ENCODE measurements at regions not wholly inside any gene's neighbourhood (a gene's known extent, or its start where the extent isn't known, plus 50 kb on each side); places are given as distances from the start of the nearest gene placed in this dataset.
"Not testable (repeated sequence)": the region's sequence is repeated elsewhere in the genome, so short reads cannot be mapped to it uniquely, and the experiment has no call there.

DNA sequence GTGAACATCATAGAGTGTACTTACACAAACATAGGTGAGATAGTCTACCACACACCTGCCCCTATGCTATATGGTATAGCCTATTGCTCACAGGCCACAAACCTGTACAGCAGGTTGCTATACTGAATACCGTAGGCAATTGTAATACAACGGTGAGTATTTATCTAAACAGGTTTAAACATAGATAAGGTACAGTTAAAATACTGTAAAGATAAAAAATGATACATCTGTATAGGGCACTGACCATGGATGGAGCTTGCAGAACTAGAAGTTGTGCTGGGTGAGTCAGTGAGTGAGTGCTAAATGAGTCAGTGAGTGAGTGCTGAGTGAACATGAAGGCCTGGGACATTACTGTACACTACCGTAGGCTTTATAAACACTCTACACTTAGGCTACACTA lies 267.0 kb upstream of the HS6ST1 start:
- no peak for FAIRE-seq

DNA sequence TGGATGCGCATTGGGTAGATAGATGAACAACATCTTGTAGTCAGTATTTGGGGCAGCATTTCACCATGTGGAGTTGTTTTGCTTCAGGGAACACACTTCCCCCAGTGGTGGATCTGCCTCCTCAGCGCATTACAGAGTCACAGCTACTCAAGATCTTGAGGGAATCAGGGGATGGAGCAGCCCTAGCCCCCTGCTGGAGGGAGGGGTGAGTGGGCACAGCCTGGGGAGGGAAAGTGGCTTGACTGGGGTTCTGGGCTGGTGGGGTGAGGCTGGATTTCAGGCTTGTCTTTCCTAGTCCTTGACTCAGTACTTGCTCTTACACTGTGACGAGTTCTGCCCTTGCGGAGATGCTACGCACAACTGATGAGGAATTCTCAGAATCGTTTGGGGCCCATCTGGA lies 271.0 kb upstream of the HS6ST1 start:
- FAIRE-seq = no peak

DNA sequence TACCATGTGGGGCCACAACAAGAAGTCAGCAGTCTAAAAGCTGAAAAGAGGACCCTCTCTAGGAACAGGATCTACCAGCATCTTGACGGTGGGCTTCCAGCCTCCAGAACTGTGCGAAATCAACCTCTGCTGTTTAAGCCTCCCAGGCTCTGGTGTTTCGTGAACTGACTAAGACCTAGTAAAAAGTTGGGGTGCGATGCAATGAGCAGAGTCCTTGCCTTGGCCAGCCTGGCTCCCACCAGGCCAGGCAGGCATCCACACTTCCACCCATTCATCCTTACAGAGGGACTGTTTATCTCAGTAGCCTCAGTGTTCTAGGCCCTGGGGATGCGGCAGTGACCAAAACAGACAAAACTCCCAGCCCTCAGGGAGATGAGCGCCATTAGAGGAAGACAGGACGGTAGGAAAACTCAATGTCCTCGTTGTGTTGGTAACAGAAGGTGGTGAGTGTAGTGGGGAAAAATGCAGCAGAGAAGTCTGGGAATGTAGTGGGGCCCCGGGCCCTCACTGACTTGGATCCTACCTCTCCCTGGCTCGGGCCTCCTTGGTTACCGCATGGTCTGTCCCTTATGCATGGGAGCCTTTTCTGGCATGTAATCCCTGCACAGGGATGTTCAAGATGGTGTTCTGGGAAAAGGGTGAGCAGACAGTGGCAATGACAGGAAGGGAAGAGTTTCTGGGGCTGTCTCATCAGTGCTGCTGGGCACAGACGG lies 271.8 kb upstream of the HS6ST1 start:
- no peak for FAIRE-seq

DNA sequence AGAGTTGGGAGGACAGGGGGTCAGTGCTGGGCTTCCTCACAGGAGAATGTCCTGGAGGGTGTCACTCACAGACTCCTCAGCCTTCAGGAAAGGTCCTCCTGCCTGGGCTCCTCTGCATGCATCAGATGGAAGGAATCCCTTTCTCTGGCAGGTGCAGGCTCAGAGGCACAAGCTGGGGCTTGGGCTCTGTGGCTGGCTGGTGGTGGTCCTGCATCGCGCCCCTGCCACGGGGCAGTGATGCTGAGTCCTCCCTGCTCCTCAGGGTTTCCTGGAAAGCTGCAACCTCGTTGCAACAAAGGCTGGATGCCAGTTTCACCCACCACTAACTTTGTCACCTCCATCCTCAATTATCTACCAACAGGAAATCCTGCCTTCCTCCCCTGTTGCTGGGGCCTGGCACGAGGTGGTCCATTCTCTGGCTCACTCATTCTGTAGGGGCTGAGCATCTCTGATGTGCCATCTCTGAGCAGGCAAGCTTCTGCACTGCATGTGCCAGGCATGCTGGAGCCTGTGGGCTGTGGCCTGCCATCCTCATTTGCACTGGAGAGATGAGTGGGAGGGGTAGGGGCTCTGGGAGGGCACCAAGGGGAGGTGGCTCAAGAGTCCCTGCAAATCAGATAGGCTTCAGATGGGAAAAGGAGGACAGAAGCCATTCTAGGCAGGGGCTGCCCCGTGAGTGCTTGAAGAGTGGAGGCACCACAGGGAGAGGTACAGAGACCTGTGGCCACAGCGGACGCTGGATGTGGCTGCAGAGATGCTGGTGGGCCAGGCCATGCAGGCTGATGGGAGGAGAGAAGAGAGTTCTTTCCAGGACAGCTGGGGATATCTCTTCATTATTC lies 272.6 kb upstream of the HS6ST1 start:
- no peak for FAIRE-seq

DNA sequence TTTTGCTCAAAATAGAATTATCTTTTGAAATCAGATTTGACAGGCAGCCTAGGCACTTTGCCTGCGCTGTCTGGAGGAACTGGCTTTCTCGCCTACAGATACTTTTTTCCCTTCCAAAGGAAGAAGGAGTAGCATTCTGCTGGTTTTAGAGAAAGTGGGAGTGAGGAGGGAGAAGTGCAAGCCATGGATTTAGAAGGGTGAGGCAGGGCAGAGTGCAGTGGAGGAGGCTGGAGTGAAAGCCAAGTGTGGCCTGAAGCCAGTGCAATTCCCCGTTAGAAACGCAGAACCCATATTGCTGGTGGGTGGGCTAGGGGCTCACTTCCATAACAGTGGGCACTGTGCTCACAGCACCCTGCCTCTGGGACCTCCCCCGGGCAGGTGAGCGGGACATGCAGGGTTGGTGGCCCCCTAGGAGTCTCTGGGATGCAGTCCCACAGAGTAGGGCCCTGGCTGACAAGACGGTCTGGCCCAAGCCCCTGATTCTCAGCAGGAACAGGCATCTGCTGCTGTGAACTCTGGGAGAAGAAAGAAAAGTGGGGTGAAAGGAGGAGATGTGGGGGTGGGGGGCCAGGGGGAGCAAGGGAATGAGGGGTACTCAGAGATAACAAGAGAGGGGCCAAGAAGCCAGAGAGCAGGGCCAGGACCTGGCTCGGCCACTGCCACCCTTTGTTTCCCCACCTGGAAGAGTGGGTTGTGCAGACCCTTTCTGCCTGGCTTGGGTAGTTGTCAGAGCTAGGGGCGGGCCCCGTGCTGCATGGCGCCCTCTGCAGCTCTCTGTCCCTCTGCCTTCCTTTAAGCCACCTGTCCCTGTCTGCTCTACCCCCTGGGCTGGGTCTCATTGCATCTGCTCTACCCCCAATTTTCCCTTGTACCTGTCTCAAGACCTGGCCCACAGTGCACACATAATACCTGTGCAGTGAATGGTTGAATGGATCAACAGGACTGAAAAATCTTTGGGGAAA lies 273.5 kb upstream of the HS6ST1 start:
- no peak for FAIRE-seq

DNA sequence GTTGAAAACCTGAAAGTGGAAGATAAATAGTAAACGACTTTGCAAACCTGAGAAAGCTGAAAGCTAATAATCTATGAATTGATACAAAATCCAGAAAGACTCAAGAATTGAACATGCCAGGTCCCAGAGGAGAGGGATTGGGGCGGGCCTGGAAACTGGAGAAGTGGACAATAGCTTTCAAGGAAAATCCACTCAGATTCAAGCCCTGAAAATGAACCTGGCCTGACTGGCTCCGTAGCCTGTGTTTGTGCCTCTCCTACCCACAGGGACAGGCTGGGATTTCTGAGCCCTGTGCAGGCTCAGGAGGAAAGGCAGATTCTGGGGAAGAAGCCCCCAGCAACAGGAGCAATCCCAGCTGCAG lies 274.8 kb upstream of the HS6ST1 start:
- no peak for FAIRE-seq

DNA sequence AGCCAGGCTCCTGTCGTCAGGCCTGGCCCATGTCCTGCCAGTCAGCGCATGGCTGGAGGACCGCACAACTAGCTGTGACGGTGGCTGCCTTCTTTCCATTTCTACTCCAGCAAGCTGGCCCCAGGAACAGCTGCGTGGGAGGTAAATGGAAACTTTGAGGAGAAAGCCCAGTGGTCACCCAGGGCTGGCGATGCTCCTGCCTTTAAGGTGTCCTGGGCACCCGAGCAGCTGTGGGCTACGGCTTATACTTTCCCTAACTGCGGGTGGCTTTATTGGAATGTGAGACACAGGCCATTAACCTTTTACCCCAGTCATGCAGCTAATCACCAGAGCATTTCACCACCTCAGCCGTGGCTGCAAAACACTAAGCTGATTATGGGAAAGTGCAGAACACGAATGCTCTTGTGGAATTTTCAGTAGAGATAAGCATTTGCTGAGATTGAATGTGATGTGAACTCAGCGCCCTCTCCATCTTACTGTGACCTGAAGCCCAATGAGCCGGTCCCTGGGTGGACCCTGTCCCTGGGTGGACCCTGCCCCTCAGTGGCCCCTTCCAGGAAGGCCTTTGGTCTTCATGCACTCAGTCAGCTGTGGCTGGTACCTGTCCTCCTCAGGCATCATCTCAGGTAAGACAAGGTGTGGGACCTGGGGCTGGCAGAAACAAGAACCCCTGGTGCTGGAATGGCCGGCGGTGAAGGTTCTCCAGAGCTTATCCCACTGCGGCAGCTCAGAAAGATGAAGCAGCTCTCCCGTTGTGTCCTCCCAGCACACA lies 275.4 kb upstream of the HS6ST1 start:
- no peak for FAIRE-seq

DNA sequence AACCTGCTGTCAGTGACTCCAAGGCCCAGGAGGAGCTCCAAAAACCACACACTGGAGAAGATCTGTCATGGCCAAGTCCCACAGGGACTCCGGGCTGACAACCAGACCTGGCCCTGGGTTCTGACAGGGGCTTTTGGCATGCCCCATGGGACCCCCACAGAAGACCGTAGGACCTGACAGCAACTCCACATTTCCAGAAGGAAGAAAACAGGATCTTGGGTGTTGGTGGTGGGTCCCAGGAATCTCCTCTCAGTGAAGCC lies 275.9 kb upstream of the HS6ST1 start:
- FAIRE-seq = no peak

DNA sequence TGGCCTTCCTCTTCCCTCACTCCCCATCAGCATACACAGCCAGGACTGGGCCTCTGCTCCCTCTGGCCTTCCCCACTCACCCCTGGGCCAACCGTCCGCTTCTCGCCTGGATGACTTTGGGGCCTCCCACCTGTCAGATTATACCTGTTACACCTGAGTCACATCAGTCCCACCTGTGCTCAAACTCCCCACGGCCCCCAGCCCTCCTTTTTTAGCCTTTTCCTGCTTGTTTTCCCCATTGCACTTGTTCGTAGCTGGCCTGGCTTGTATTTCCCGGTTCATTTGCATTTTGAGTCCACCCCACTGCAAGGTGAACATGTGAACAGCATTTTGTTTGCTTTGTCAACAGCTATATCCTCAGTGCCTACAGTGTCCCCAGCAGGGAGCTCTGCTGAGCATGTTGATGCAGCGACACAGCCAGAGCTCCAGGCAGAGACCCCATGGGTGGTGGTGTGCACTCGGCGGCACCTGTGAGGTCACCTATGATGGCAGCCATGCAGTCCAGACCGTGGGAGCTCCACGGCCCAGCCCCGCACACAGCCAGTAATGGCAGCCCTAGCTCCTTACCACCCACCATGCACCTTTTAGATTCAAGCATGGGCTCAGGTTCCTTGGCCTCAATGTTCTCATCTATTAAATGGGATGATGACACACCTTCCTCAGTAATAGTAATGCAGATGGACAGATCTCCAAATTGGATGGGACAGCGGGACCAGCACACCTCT lies 276.4 kb upstream of the HS6ST1 start:
- FAIRE-seq = no peak

DNA sequence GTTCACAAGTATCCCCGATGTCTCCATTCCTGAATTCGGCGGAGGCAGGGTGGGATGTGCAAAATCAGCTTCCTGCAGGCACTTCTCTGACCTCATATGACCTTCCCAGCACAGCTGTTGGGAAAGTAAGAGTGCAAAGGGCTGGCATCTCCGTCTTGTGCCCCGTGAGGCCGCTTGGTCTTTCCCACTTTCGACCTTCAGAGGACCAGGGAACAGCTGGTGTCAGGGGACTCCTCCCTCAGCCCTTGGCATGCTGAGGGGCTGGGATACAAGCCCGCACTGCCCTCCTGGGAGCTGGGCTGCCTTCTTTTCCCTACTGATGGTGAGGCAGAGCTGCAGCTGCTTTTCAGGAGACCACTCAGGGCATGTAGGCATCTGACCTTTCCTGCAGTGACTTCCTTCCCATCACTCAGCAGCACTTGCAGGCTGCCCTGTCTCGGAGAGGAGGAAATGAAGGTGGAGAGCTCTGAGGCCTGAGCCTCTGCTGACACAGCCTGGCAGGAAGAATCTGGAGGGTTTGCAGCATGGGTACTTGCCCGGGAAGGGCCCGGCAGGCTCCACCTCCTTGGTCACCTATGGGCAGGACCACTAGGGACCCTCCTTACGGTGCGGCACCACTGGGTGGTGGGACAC lies 277.2 kb upstream of the HS6ST1 start:
- no peak for FAIRE-seq

DNA sequence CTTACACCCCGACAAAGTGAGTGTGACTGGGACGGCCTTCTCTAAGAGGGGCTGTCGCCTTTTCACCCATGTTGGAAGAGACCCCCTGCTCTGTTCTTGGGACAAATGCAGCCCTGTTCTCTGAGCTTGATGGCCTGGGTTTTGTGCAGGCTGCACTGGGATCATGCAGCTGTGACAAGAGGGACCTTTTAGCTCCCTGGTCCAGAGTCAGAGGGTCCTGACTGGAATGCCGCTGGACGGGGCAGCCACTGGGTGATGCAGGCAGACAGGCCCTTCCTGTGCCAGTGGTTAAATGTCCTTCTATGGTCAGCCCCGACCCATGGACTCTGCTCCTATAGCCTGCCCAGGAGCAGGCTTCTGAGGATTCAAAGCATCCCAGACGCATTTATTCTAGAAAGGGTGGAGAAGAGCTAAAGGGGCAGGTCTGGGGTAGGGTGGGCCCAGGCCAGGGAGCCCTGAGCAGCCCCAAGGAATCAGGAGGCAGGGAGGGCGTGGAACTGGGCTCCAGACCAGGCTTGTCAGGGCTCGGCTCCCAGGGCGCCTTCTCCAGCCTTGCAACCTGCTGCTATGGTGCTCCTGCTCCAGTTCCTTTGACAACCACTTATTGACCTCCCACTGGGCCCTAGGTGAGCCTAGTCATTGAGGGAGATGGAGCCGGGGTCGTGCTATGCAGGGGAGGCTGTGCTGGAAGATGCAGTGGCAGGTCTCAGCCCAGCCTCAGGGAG lies 277.9 kb upstream of the HS6ST1 start:
- no peak for FAIRE-seq

DNA sequence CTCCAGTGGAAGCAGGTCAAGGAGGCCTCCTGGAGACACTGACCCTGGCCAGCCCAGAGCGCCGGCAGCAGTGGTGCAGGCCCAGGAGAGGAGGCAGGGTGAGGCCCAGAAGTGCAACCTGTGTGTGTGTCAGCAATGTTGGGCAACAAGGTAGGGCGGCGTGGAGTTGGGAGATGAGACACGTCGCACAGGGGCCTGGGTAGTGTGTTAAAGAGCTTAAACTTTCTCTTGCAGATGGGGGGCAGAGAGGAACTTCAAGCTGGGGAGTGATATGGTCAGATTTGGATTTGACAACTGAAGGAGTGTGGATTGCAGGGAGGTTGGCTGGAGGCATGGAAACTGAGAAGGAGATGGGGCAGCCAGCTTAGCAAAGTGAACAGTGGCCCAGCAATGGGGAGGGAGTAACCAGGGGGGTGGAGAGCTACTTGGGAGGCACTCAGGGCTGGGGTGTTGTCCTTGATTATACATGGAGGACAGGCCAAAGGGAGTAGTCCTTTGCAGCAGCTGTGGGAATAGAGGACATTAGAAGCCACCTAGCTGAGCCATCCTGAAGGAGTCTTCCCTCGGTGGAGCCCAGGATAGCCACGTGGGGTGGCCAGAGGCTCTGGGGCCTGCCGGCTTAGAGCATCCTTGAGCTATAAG lies 278.6 kb upstream of the HS6ST1 start:
- no peak for FAIRE-seq

DNA sequence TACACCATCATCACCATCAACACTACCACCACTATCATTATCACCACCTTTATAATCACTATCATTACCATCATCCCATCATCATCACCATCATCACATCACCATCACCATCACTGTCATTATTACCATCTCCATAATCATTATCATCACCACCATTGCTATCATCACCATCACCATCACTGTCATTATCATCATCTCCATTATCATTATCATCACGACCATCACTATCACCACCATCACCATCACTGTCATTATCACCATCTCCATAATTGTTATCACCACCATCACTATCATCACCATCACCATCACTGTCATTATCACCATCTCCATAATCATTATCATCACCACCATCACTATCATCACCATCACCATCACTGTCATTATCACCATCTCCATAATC lies 279.6 kb upstream of the HS6ST1 start:
- FAIRE-seq = not testable (repeated sequence)

DNA sequence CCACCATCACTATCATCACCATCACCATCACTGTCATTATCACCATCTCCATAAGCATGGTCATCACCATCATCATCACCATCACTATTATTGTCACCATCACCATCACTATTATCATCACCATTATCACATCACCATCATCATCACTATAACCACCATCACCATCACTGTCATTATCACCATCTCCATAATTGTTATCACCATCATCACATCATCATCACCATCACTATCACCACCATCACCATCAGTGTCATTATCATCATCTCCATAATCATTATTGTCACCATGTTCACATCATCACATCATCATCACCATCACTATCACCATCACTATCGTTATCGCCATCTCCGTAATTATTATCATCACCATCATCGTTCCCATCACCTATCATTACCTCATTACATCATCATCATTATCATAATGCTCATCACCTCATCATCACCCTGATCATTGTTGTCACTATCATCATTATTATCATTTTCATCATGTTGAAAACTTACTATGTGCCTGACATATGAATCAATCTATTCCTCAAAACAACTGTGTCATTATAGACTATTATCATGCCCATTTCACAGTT lies 280.3 kb upstream of the HS6ST1 start:
- FAIRE-seq = no peak

DNA sequence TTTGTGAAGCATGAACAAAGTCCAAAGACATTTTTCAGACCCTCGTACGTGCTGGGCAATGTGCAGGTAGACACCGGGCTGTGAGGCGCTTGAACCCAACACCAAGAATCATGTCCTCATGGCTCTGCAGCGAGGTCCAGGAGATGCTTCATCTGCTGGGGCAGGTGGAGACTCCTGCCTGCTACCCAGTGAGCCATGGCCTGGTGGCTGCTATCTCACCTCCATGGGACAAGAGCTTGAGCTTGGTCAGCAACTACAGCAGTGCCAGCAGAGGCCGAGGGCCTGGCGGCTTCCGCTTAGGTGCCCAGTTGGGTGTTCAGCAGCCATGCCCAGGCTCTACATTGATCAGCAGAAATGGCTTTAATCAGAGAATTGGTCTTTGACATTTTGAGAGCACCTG lies 281.0 kb upstream of the HS6ST1 start:
- no peak for FAIRE-seq

DNA sequence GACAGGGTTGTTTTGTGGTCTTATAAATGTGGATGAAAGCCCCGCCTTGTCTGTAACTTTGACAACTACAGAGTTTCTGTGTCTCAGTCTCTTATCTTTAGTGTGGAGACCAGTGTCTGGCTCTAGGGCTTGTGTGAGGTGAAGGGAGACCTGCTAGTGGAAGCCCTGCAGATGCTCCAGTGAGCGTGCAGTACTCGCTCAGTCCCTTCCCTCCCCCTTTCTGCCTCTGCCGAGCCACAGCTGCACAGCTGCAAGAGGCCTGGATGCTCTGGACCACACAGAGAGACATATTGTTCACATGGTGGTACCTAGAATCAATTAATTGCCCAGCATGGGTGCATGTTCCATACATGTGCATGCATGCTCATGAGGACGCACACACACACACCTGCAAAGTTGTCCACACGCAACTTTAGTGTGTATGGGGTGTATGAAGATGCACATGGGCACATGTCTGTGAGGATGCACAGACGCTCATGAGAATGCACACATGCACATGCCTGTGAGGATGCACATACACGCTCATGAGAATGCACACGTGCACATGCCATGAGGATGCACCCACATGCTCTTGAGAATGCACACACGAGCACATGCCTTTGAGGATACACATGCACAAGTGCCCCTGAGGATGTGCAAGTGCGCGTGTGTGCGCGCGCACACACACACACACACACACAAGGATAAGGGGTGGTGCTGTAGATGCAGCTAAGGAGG lies 282.1 kb upstream of the HS6ST1 start:
- FAIRE-seq = no peak

DNA sequence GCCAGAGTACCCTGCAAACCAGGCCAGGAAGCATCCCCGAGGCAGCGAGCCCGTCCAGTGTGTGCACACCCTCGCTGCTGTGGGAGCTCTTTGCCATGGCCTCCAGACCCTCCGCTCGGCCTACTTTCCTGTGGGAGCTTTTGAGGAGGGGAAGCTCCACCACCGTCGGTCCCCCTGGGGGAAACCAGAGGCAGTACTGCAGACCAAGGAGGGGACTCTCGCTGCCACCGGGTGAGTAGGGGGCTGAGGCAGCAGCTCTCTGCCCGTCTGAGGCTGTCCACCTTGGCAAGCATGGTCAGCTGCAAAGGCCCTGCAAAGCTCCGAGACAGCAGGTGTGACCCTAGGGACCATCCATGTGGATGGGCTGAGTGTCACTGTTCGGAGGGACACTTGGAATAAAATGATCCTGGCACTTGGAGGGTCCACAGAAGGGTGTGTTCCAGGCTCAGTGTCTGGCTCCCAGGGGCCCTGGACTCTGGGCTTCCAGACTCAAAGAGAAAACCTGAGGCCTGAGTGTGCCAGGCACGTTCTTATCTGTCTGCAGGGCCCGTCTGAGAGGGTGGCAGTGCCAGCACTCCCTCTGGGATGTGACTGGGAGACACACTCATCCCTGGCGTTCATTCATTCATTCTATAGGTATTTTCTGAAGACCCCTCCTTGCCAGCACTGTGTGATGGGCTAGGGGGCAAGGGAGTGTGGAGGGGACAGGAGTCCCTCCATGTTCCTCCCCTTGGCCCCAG lies 282.8 kb upstream of the HS6ST1 start:
- no peak for FAIRE-seq

DNA sequence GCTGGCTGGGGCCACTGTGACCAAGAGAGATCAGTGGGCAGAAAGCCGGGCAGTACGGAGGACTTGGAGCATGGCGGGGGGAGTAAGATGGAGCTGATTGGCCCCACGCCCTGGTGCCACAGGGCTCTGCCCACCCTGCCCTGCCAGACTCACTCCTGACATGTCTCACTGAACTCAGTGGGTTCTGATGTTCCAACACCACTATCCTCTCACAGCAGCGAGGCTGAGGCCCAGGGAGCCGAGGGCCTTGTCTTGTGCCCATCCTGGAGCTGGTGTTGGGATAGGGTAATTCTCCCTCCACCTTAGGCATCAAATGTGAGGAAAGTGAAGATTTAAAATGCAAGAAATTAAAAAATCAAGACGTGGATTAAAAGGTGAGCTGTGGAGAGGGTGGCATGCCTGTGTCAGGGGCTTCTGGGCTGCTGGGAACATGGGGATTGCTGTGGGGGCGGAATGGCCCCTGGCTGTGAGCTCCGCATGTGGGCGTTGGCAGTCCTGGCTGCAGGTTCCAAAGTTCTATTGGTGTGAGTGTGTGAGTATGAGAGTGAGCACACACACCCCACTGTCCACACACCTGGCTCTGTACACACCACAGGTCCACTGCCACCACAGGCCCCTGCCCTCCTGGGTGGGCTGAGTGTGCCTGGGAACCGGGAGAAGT lies 283.5 kb upstream of the HS6ST1 start:
- no peak for FAIRE-seq

Data from G401.6 (cell line).